HG03039 (cell line): ENCODE measurements at regions not wholly inside any gene's neighbourhood (a gene's known extent, or its start where the extent isn't known, plus 50 kb on each side); places are given as distances from the start of the nearest gene placed in this dataset.

ENCODE experiments used
- ATAC-seq: cut with Tn5 transposase; IDR thresholded peaks from one replicate; pipeline ENCODE4 v1.9.1; 2021; ENCODE audit warnings: mild to moderate bottlenecking, moderate library complexity; ENCODE audit not compliant: unreplicated experiment

DNA sequence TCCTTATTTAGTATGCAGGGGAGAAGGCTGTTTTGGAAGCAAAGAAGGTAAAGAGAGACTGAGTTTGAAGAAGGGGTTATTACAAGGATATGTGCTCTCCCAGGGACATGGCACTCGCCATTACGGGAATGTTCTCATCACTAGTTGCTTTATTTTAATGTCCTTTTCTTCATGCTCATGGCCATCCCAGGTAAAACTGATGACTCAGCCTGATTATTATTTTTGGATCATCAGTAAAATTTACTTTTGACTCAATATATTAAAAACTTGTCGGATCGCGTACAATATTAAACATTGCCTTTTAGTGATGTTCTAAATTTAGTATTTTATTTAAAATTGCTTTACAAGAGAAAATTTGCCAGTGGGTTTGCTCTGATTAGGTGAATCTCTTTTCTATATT, 414.7 kb downstream of the TLE4 start:
- no peak for ATAC-seq

- ATAC-seq: no peak
These were observed 414.0 kb downstream of the TLE4 start for GRCh38 chr9:79985772-79986171.

DNA sequence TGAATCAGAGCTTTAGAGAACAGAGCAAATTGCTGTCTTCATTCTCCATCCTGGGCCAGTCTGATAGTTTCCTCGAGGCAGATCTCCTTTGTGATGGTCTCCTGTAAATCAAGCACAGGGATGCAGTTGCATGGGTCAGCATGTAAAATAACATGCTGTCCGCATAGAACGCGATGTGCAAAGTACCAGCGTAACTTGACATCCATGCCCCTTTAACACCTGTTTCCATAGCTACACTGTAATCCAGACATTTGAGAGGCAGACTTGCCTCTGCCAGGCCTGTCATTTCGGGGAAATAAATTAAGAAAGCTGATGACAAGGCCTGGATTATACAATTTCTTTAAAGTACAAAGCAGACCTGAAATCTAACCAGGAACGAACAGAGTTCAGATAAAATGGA, 413.5 kb downstream of the TLE4 start:
- ATAC-seq: no peak

- no peak for ATAC-seq
These were observed 412.8 kb downstream of the TLE4 start for GRCh38 chr9:79984429-79985067.

- ATAC-seq: no peak
These were observed 408.7 kb downstream of the TLE4 start for GRCh38 chr9:79980432-79980831.

GRCh38 chr9:79977510-79978197, 405.9 kb downstream of the TLE4 start:
- ATAC-seq: no peak

DNA sequence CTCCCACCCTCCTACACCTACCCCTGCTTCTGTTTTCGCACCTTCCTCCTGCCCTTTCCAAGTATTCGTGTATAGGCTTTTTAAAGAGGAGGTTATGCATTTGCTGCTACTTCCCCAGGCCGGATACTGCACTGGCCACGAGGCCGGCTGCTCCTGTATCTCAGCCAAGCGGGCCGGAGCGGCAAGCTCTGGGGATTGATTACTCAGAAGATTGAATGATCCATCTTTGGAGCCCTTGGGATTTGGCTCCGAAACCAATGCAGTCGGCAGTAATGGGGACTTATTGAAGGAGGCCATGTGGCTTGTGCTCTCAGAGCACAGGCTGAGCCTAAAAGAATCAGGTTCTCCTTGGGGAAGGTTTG, 405.3 kb downstream of the TLE4 start:
- no peak for ATAC-seq

- ATAC-seq: no peak
These were observed 404.7 kb downstream of the TLE4 start for GRCh38 chr9:79976257-79977073.

DNA sequence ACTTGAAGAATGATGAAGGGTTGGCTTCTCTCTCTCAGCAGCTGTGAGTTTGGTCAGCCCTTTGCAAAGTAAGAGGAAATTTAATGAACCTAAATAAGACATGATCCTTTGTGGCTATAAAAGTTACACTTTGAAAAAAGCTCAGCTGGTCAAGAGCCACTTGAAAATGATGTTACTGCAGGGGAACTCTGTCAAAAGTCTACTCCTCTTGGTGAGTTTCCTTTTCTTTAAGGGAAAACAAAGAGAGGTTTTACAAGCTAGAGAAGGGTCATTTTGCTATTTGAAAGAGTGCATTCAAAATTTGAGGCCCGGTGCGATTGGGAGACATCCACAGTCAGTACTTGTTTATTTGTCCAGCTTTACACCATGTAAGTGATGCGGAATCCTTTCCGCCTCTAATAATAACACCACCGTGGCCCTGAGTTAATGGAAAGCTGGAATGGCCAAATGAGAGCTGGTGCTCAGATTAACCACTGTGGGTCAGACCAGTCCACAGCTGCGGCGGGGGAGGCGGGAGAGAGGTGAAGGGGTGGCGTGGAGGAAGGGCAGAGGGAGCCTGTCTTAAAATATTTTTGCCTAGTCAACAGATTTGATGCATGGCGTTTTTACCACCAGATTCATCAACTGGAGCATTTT, 404.0 kb downstream of the TLE4 start:
- no peak for ATAC-seq

DNA sequence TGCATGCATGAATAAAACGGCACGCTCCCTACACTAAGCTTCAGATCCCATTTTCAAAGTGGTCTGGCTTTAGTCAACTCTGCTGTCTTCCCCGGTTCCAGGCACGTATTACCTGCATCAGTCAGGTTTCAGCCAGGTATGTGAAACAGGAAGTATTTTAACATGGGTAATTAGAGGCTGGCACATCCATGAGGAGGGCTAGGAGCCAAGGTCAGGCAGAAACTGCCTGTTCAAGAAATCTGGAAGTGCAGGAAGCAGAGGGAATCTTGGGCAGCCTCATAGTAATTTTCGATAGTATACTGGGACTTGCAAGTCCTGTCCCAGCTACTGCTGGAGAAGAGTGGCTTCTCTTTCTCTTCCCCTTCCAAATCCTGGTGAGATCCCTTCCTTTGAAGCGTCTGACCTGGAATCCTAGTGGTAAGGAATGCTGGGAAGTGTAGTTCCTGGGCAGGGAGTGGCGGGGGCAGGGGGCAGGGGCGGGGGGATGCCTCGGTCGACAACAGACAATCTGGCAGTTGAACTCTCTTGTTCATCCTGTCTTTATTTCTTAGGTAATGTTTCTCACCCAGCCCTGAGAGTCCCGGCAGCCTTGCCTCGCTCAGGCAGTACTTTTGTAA, 403.1 kb downstream of the TLE4 start:
- ATAC-seq: no peak

DNA sequence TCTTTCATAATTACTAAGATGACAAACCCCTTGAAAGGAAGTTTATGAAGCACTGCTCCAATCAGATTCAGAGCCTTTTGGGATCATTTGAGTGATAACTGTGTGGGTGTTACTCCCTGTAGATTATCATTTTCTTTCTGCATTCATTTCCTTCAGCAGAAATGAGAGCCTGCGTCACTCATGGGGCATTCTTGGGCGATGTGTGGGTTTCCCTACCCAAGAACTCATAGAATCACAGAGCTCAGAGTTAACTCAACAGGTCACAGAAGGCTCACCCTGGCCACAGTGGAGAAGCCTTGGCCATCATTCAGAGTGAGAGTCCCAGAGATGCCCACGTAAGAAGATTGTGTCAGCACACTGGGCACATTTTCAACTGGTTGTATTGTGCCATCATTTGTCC, 401.9 kb downstream of the TLE4 start:
- no peak for ATAC-seq

DNA sequence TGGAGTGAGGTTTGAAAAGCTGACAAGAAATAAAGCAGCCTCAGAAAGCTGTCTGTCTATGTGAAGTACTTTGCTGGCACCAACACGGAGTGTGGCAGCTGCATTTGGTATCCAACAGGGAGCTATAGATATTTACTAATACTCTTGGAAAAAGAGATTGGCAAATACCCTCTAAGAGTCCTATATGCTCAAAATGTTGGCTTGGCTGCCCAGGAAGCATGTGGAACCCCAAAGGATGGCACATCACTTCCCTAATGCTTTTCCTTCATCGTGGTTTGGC, 398.3 kb downstream of the TLE4 start:
- no peak for ATAC-seq

- ATAC-seq: no peak
These were observed 397.8 kb downstream of the TLE4 start for GRCh38 chr9:79969393-79970145.

DNA sequence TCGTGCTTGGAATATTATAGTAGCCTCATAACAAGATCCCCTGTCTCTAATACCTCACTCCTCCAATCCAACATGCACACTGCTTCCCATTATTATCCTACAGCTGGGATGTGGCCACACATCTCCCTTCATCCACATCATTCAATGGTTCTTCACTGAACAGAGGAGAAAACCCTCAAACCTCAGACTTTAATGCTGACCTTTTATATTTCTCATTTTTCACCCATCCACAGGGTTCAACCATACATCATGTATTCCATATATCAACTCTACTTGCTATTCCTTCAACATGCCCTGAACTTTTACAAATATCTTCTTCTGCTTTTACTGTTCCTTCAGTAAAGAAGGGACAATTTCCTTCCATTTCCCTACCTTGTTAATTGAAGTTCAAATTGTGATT, 396.8 kb downstream of the TLE4 start:
- ATAC-seq: no peak

- no peak for ATAC-seq
These were observed 391.1 kb downstream of the TLE4 start for GRCh38 chr9:79962836-79963235.

DNA sequence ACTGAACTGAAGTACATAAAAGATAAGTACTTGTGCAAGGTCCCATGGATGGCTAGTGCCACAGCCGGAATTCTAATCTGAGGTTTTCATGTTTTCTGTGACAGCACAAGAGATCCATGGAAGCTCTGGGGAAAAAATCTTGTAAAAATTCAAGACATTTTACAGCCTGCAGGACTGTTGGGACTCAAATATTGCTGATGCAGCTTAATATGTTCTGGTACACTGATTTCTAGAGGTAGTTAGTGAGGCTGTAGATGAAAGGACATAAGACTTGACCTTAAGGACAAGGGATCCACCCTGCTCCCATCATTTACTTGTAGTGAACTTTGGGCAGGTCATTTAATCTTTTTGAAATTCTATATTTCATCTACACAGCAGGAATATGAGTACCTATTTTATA, 390.4 kb downstream of the TLE4 start:
- no peak for ATAC-seq

- ATAC-seq: no peak
These were observed 383.5 kb downstream of the TLE4 start for GRCh38 chr9:79955300-79955699.

DNA sequence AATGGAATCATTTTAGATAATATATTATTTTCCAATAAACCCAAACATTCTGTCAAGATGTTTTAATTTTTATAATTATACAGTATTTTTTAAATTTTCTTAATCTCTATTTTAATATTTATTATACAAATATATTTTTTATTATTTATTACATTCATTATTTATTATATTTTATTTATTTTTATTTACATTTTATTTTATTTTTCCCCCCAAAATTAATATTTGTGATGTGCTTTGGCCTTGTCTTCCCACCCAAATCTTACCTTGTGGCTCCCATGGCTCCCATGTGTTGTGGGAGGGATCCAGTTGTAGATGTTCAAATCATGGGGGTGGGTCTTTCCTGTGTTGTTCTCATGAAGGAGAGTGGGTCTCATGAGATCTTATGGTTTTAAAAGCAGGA, 382.1 kb downstream of the TLE4 start:
- no peak for ATAC-seq

DNA sequence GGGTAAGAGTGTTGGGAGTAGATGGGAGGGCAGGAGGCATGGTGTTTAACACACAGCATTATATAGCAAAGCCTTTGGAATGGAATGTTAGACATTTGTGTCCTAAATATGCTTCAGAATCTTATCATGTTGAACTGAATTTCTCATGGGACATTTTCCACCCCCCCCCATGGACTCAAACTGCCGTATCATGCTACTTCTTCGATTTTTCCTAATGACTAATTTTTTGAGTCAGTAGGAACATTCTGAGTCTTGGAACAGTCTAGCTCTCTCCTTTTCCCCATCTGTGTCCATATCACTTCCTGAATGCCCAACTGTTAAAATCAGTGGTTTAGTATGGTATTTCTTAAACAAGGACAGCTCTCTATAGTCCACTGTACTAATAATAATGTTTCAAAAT, 380.6 kb downstream of the TLE4 start:
- no peak for ATAC-seq

- ATAC-seq: no peak
These were observed 374.9 kb downstream of the TLE4 start for GRCh38 chr9:79946712-79947111.

DNA sequence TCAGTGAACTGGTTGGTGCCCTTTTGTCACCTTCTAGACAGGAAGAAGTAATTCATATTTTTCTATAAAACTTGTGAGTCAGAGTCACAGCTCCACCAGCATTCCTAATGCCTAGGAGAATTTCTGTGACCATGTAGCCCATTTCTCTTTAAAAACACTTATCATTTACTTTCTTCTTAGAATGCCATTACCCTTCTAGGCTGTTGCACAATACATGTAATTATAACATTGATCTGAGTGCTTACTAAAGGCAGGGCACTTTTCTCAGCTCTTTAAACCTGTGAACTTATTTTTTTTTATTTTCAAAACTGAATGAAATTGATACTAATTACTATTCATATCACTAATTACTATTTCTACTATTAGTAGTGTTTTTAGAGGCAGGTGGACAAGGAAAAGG, 373.7 kb downstream of the TLE4 start:
- ATAC-seq: no peak
